ENCODE measurements at regions not wholly inside any gene's neighbourhood (a gene's known extent, or its start where the extent isn't known, plus 50 kb on each side); places are given as distances from the start of the nearest gene placed in this dataset.

- TF ChIP-seq CTCF (IDR thresholded peaks at IDR 0.05; ENCODE audit: low read length, missing control alignments), result no peak
- DNase-seq (ENCODE audit: low read depth), result no peak
Measured at GRCh38 chr6:98333273-98333672, 501.1 kb upstream of the POU3F2 start.

GRCh38 chr6:98335594-98335993 lies 498.8 kb upstream of the POU3F2 start:
- H3K4me3 ChIP-seq (replicated peaks; ENCODE audit: low read depth, low read length), result no peak overlapping the region

More at GRCh38 chr6:98333273-98333672, 501.1 kb upstream of the POU3F2 start:
- no peak overlapping the region for H3K4me3 ChIP-seq (replicated peaks; ENCODE audit: low read depth, low read length)

DNA sequence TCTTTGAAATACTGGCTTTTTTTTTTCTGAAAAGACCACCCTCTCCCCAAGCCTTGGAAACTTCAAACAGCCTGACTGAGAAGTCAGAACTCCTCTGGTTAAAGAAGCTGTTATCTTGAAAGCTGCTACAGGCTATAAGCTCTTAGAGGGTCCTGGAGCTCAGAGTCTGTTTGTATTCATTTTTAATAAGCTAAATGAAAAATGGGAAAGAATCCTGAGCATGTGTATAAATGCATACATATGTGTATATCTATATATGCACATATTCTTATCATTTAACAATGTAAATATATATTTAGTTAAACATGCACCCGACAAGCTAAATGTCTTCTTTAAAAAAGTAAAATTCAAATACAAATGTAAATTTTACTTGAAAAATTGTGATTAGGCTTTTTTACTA lies 494.9 kb upstream of the POU3F2 start:
- no peak overlapping the region for H3K4me3 ChIP-seq (replicated peaks; ENCODE audit: low read depth, low read length)
- TF ChIP-seq CTCF (IDR thresholded peaks at IDR 0.05; ENCODE audit: low read length, missing control alignments), result no peak
- no peak for DNase-seq (ENCODE audit: low read depth)

More at GRCh38 chr6:98335594-98335993, 498.8 kb upstream of the POU3F2 start:
- no peak for TF ChIP-seq CTCF (IDR thresholded peaks at IDR 0.05; ENCODE audit: low read length, missing control alignments)
- DNase-seq (ENCODE audit: low read depth), result no peak

DNA sequence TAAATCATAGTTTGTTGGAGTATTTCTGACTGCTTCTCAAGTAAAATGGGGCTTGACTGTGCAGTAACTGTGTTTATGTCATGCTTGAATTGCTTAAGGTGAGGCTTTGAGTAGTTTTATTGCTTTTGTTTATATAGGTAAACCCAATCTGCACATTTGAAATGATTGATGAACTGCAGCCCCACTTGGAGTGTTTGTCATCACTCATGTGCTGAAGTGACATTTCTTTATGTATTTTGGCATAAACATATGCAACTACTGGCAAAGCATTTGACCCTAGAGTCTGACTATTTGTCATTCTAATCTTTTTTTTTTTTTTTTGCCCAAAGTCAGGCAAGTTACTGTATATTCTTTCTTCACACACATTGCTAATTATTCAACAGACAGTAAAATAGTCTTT lies 491.4 kb upstream of the POU3F2 start:
- H3K4me3 ChIP-seq (replicated peaks; ENCODE audit: low read depth, low read length), result no peak overlapping the region
- DNase-seq (ENCODE audit: low read depth), result no peak
- TF ChIP-seq CTCF (IDR thresholded peaks at IDR 0.05; ENCODE audit: low read length, missing control alignments), result no peak

GRCh38 chr6:98343797-98344196 lies 490.6 kb upstream of the POU3F2 start:
- H3K4me3 ChIP-seq (replicated peaks; ENCODE audit: low read depth, low read length), result no peak overlapping the region
- DNase-seq (ENCODE audit: low read depth), result no peak
- no peak for TF ChIP-seq CTCF (IDR thresholded peaks at IDR 0.05; ENCODE audit: low read length, missing control alignments)

DNA sequence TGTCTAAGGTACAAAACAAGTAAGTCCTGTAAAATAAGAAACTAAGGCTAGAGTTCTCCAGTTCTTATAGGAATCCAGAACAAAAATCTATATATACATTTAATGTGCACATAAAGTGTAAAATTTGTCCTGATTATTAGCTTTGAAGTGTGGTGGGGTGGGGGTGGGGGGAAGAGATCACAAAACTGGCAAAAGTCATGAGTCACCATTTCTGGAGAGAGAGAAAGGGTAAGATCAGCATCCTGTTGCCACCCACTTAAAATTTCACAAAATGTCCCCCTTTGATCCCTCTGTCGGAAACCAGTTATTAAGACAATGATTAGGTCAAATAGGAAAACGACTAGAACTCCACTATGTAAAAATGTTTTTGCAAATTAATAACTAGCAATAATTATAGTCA lies 482.0 kb upstream of the POU3F2 start:
- H3K4me3 ChIP-seq (replicated peaks; ENCODE audit: low read depth, low read length), result no peak overlapping the region
- TF ChIP-seq CTCF (IDR thresholded peaks at IDR 0.05; ENCODE audit: low read length, missing control alignments), result no peak
- no peak for DNase-seq (ENCODE audit: low read depth)

DNA sequence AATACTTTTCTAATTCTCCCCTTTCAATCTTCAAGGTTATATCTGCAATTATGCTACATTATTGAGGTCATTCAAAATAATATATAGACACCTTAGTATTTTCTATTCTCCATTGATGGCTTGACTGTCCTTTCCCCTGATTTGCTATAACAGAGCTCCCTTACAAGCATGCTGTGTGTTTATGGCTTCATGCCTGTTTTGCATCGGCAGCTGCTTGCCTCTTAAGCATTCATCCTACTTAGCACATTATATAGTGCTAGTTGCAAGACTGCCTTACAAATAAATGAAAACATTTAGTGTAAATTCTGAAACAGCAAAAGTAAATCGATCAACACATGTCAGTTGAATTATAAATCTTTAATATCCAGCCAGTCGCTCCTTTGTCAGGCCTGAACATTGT lies 476.2 kb upstream of the POU3F2 start:
- no peak for TF ChIP-seq CTCF (IDR thresholded peaks at IDR 0.05; ENCODE audit: low read length, missing control alignments)
- DNase-seq (ENCODE audit: low read depth), result no peak
- H3K4me3 ChIP-seq (replicated peaks; ENCODE audit: low read depth, low read length), result no peak overlapping the region
